Transverse colon (tissue), 3 donors: ENCODE measurements at regions not wholly inside any gene's neighbourhood (a gene's known extent, or its start where the extent isn't known, plus 50 kb on each side); places are given as distances from the start of the nearest gene placed in this dataset.

Source experiments
- CTCF ChIP-seq, 5 experiments: fragments of 200-600 bp in 3 of 5; fragments of 450-650 bp in 2 of 5; sonication (generic) in 3 of 5; IDR thresholded peaks; 1 replicate in 2 of 5; 2 replicates in 3 of 5; pipeline ENCODE4 v1.5.1; 2016 to 2017; ENCODE audit warnings: antibody characterized with exemption in 5 of 5, inconsistent platforms in 3 of 5, mild to moderate bottlenecking in 2 of 5, moderate library complexity in 1 of 5
- EP300 ChIP-seq: sonication (generic); formaldehyde crosslinking; IDR thresholded peaks from one replicate; pipeline ENCODE4 v1.6.1; 2017; ENCODE audit warnings: antibody characterized with exemption, low read depth
- POLR2A ChIP-seq: fragments of 450-650 bp; IDR thresholded peaks from one replicate; pipeline ENCODE4 v1.6.1; 2016; ENCODE audit warnings: antibody characterized with exemption, mild to moderate bottlenecking, moderate library complexity

GRCh38 chr11:104738918-104739317 lies 159.3 kb downstream of the CASP12 start:
- TF ChIP-seq CTCF (IDR thresholded peaks at IDR 0.05) (no peak), POLR2A (no peak), EP300 (no peak)
